ENCODE measurements at regions not wholly inside any gene's neighbourhood (a gene's known extent, or its start where the extent isn't known, plus 50 kb on each side); places are given as distances from the start of the nearest gene placed in this dataset.

- DNase-seq: no peak
- Histone ChIP-seq H3K27me3 (ENCODE audit: low read depth) (no peaks in the 10 kb centered on the region), H3K4me1 (no peaks in the 10 kb centered on the region), H3K4me3 (no peak overlapping the region), H3K36me3 (no peaks in the 10 kb centered on the region), H3K9me3 (replicated peaks) (peaks cover 27% of the 10 kb centered on the region), H3K27ac (replicated peaks) (no peak overlapping the region)
- TF ChIP-seq CTCF (IDR thresholded peaks at IDR 0.05; ENCODE audit: borderline replicate concordance): no peak
- intact Hi-C loops (cut with micrococcal nuclease): no loop called here
These were observed 622.1 kb downstream of the IGSF11 start for GRCh38 chr3:118412503-118412902.

- H3K27me3 ChIP-seq (ENCODE audit: low read depth): no peaks in the 10 kb centered on the region
- intact Hi-C loops (cut with micrococcal nuclease): no loop called here
- no peaks in the 10 kb centered on the region for H3K36me3 ChIP-seq
- no peak overlapping the region for H3K27ac ChIP-seq (replicated peaks)
- H3K4me1 ChIP-seq: no peaks in the 10 kb centered on the region
- peaks cover 16% of the 10 kb centered on the region for H3K9me3 ChIP-seq (replicated peaks)
- DNase-seq: no peak
- TF ChIP-seq CTCF (IDR thresholded peaks at IDR 0.05; ENCODE audit: borderline replicate concordance): no peak
- no peak overlapping the region for H3K4me3 ChIP-seq
These were observed 609.3 kb downstream of the IGSF11 start for GRCh38 chr3:118425272-118425837.

GRCh38 chr3:118433825-118434224 is 600.8 kb downstream of the IGSF11 start:
- Histone ChIP-seq H3K4me1 (no peaks in the 10 kb centered on the region), H3K9me3 (replicated peaks) (peaks cover 25% of the 10 kb centered on the region), H3K36me3 (no peaks in the 10 kb centered on the region), H3K27ac (replicated peaks) (no peak overlapping the region), H3K27me3 (ENCODE audit: low read depth) (no peaks in the 10 kb centered on the region), H3K4me3 (no peak overlapping the region)
- TF ChIP-seq CTCF (IDR thresholded peaks at IDR 0.05; ENCODE audit: borderline replicate concordance): no peak
- intact Hi-C loops (cut with micrococcal nuclease): no loop called here
- DNase-seq: no peak

- H3K9me3 ChIP-seq (replicated peaks): peaks cover 11% of the 10 kb centered on the region
- H3K27ac ChIP-seq (replicated peaks): no peak overlapping the region
- no peak overlapping the region for H3K4me3 ChIP-seq
- H3K27me3 ChIP-seq (ENCODE audit: low read depth): no peaks in the 10 kb centered on the region
- H3K36me3 ChIP-seq: no peaks in the 10 kb centered on the region
- no peaks in the 10 kb centered on the region for H3K4me1 ChIP-seq
- TF ChIP-seq CTCF (IDR thresholded peaks at IDR 0.05; ENCODE audit: borderline replicate concordance): no peak
- intact Hi-C loops (cut with micrococcal nuclease): no loop called here
- no peak for DNase-seq
These were observed 598.7 kb downstream of the IGSF11 start for GRCh38 chr3:118435851-118436350.

- intact Hi-C loops (cut with micrococcal nuclease): no loop called here
- Histone ChIP-seq H3K4me1 (no peaks in the 10 kb centered on the region), H3K27me3 (ENCODE audit: low read depth) (no peaks in the 10 kb centered on the region), H3K27ac (replicated peaks) (no peak overlapping the region), H3K9me3 (replicated peaks) (peaks cover 3% of the 10 kb centered on the region), H3K4me3 (no peak overlapping the region), H3K36me3 (no peaks in the 10 kb centered on the region)
- no peak for DNase-seq
- TF ChIP-seq CTCF (IDR thresholded peaks at IDR 0.05; ENCODE audit: borderline replicate concordance): no peak
These were observed 597.9 kb downstream of the IGSF11 start for GRCh38 chr3:118436697-118437262.
